GM12892 (cell line): ENCODE measurements at regions not wholly inside any gene's neighbourhood (a gene's known extent, or its start where the extent isn't known, plus 50 kb on each side); places are given as distances from the start of the nearest gene placed in this dataset.

ENCODE experiments used
- POLR2A ChIP-seq: IDR thresholded peaks from 2 replicates; pipeline ENCODE4 v1.6.1; 2011; ENCODE audit warnings: low read depth, low read length, control low read depth
- POLR2AphosphoS5 ChIP-seq: IDR thresholded peaks from 2 replicates; pipeline ENCODE4 v1.6.1; 2011; ENCODE audit warnings: low read depth, low read length, control low read depth

DNA sequence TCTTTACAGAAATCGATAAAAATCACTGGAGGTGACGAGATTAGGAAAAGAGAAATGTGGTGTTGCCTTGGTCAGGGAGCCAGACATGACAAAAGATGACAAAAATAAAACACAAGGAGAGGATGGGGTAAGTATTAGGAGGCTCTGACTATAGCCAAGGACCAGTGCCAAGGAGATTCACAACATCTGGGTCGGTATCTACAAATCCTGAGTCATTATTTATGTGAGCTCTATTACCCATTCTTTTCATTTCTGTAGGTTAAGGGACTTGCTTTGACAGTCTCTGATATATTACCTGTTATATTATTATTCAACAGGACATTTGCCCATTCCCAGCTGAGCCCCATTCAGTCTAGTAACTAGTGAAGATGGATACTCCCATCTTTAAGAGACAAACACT, 120.8 kb downstream of the TYW3 start:
- TF ChIP-seq POLR2AphosphoS5: no peak
- TF ChIP-seq POLR2A: no peak
